ENCODE measurements at regions not wholly inside any gene's neighbourhood (a gene's known extent, or its start where the extent isn't known, plus 50 kb on each side); places are given as distances from the start of the nearest gene placed in this dataset.

DNA sequence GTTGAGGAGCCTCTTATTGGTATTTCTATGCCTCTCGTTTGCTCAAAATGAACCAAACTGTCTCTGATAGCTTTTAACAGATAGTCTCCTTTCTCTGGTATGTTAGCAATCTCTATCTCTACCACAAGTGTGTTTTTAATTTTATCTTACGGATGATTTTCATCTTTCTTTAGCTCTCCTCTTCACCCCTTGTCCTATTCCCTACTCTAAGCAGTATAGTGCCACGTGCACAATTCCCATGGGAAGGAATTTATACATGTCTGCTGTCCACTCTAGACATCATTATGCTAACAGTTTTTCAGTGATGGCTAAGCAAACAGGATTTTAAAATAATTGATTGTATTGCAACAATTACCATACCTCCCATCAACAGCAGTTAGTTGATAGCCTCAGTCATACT is 177.3 kb downstream of the CYB561 start:
- no peak for TF ChIP-seq CTCF (conservative IDR thresholded peaks at IDR 0.05; ENCODE audit: low read length)
- no peak for TF ChIP-seq EZH2phosphoT487 (IDR thresholded peaks at IDR 0.05; ENCODE audit: borderline replicate concordance)
- no peaks in the 10 kb centered on the region for H3K36me3 ChIP-seq (ENCODE audit: insufficient read depth, low read length)
- H4K20me1 ChIP-seq (ENCODE audit: insufficient read depth, low read length, poor library complexity, severe bottlenecking) = no peaks in the 10 kb centered on the region
- no peaks in the 10 kb centered on the region for H3K9me3 ChIP-seq (ENCODE audit: insufficient read depth, low read depth, low read length)
- no peak overlapping the region for H2AFZ ChIP-seq (ENCODE audit: low read length)
- H3K79me2 ChIP-seq (ENCODE audit: insufficient read depth, low read length) = no peaks in the 10 kb centered on the region
- no peak overlapping the region for H3K4me3 ChIP-seq (ENCODE audit: low read length, poor library complexity, severe bottlenecking)
- H3K4me2 ChIP-seq (ENCODE audit: low read depth, low read length, poor library complexity, severe bottlenecking) = no peak overlapping the region
- H3F3A ChIP-seq (ENCODE audit: low read depth) = no peaks in the 10 kb centered on the region
- H3K27me3 ChIP-seq (ENCODE audit: insufficient read depth, low read length, poor library complexity, severe bottlenecking) = no peaks in the 10 kb centered on the region
- H3K9me2 ChIP-seq (replicated peaks; ENCODE audit: low read depth, low read length) = no peaks in the 10 kb centered on the region
- no peaks in the 10 kb centered on the region for H3K4me1 ChIP-seq (ENCODE audit: insufficient read depth, low read length, poor library complexity, severe bottlenecking)
- no peak overlapping the region for H3K9ac ChIP-seq (ENCODE audit: low read depth, low read length, poor library complexity, severe bottlenecking)

DNA sequence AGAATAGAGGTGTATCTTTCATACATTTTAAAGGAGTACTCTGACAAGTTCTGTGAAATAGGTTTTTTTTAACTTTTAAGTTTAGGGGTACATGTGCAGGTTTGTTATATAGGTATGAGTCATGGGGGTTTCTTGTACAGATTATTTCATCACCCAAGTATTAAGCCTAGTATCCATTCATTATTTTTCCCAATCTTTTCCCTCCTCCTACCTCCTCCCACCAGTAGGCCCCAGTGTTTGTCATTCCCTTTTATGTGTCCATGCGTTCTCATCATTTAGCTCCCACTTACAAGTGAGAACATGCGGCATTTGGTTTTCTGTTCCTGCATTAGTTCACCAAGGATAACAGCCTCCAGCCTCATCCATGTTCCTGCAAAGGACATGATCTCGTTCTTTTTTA is 175.5 kb downstream of the CYB561 start:
- no peak overlapping the region for H3K4me3 ChIP-seq (ENCODE audit: low read length, poor library complexity, severe bottlenecking)
- TF ChIP-seq CTCF (conservative IDR thresholded peaks at IDR 0.05; ENCODE audit: low read length) (no peak), EZH2phosphoT487 (IDR thresholded peaks at IDR 0.05; ENCODE audit: borderline replicate concordance) (no peak)
- no peaks in the 10 kb centered on the region for H3K9me2 ChIP-seq (replicated peaks; ENCODE audit: low read depth, low read length)
- H2AFZ ChIP-seq (ENCODE audit: low read length) = no peak overlapping the region
- H3K4me1 ChIP-seq (ENCODE audit: insufficient read depth, low read length, poor library complexity, severe bottlenecking) = no peaks in the 10 kb centered on the region
- H4K20me1 ChIP-seq (ENCODE audit: insufficient read depth, low read length, poor library complexity, severe bottlenecking) = no peaks in the 10 kb centered on the region
- H3K27me3 ChIP-seq (ENCODE audit: insufficient read depth, low read length, poor library complexity, severe bottlenecking) = no peaks in the 10 kb centered on the region
- no peak overlapping the region for H3K9ac ChIP-seq (ENCODE audit: low read depth, low read length, poor library complexity, severe bottlenecking)
- H3F3A ChIP-seq (ENCODE audit: low read depth) = no peaks in the 10 kb centered on the region
- H3K36me3 ChIP-seq (ENCODE audit: insufficient read depth, low read length) = no peaks in the 10 kb centered on the region
- H3K9me3 ChIP-seq (ENCODE audit: insufficient read depth, low read depth, low read length) = no peaks in the 10 kb centered on the region
- H3K4me2 ChIP-seq (ENCODE audit: low read depth, low read length, poor library complexity, severe bottlenecking) = no peak overlapping the region
- H3K79me2 ChIP-seq (ENCODE audit: insufficient read depth, low read length) = no peaks in the 10 kb centered on the region

- Histone ChIP-seq H3K36me3 (ENCODE audit: insufficient read depth, low read length) (no peaks in the 10 kb centered on the region), H3K27me3 (ENCODE audit: insufficient read depth, low read length, poor library complexity, severe bottlenecking) (no peaks in the 10 kb centered on the region), H3K4me3 (ENCODE audit: low read length, poor library complexity, severe bottlenecking) (no peak overlapping the region), H3K79me2 (ENCODE audit: insufficient read depth, low read length) (no peaks in the 10 kb centered on the region), H3K9me2 (replicated peaks; ENCODE audit: low read depth, low read length) (no peaks in the 10 kb centered on the region), H3F3A (ENCODE audit: low read depth) (no peaks in the 10 kb centered on the region), H3K9ac (ENCODE audit: low read depth, low read length, poor library complexity, severe bottlenecking) (no peak overlapping the region), H3K4me1 (ENCODE audit: insufficient read depth, low read length, poor library complexity, severe bottlenecking) (peaks cover 2% of the 10 kb centered on the region), H3K4me2 (ENCODE audit: low read depth, low read length, poor library complexity, severe bottlenecking) (no peak overlapping the region), H4K20me1 (ENCODE audit: insufficient read depth, low read length, poor library complexity, severe bottlenecking) (no peaks in the 10 kb centered on the region), H2AFZ (ENCODE audit: low read length) (no peak overlapping the region), H3K9me3 (ENCODE audit: insufficient read depth, low read depth, low read length) (no peaks in the 10 kb centered on the region)
- TF ChIP-seq CTCF (conservative IDR thresholded peaks at IDR 0.05; ENCODE audit: low read length) (no peak), EZH2phosphoT487 (IDR thresholded peaks at IDR 0.05; ENCODE audit: borderline replicate concordance) (no peak)
Observed at GRCh38 chr17:63274146-63274545, 172.0 kb downstream of the CYB561 start.
